Endometrium (tissue), 2 donors: ENCODE measurements at regions not wholly inside any gene's neighbourhood (a gene's known extent, or its start where the extent isn't known, plus 50 kb on each side); places are given as distances from the start of the nearest gene placed in this dataset.

Source experiments
- FAIRE-seq: peaks from 2 replicates; lab custom pipeline; 2012; peaks lifted over from hg19 to GRCh38; lab: Jason Lieb, UNC
- donor health status: control.
- donor health status: control.

- FAIRE-seq: no peak
Observed at GRCh38 chr13:92938486-92939020, 288.1 kb upstream of the GPC6 start.

- no peak for FAIRE-seq
Observed at GRCh38 chr13:92941167-92941566, 285.4 kb upstream of the GPC6 start.

- no peak for FAIRE-seq
Observed at GRCh38 chr13:92947770-92948434, 278.7 kb upstream of the GPC6 start.

GRCh38 chr13:92950771-92951170, 275.8 kb upstream of the GPC6 start:
- no peak for FAIRE-seq

- no peak for FAIRE-seq
Observed at GRCh38 chr13:92951273-92951890, 275.2 kb upstream of the GPC6 start.

- FAIRE-seq: no peak
Observed at GRCh38 chr13:92952161-92952560, 274.4 kb upstream of the GPC6 start.

GRCh38 chr13:92954746-92955145, 271.9 kb upstream of the GPC6 start:
- FAIRE-seq: no peak

- FAIRE-seq: no peak
Observed at GRCh38 chr13:92959790-92960189, 266.8 kb upstream of the GPC6 start.

GRCh38 chr13:92963029-92963428, 263.6 kb upstream of the GPC6 start:
- FAIRE-seq: no peak

GRCh38 chr13:92966341-92966740, 260.3 kb upstream of the GPC6 start:
- FAIRE-seq: no peak

GRCh38 chr13:92966900-92967299, 259.7 kb upstream of the GPC6 start:
- FAIRE-seq: no peak

GRCh38 chr13:92967923-92968322, 258.7 kb upstream of the GPC6 start:
- FAIRE-seq: no peak

GRCh38 chr13:92972751-92973150, 253.9 kb upstream of the GPC6 start:
- FAIRE-seq: no peak

- FAIRE-seq: no peak
Observed at GRCh38 chr13:92974905-92975429, 251.6 kb upstream of the GPC6 start.

GRCh38 chr13:92976657-92977056, 249.9 kb upstream of the GPC6 start:
- FAIRE-seq: no peak

- FAIRE-seq: no peak
Observed at GRCh38 chr13:92984151-92984550, 242.5 kb upstream of the GPC6 start.

GRCh38 chr13:92989301-92989700, 237.3 kb upstream of the GPC6 start:
- FAIRE-seq: no peak

- no peak for FAIRE-seq
Observed at GRCh38 chr13:92991692-92992091, 234.9 kb upstream of the GPC6 start.

GRCh38 chr13:92994056-92994455, 232.6 kb upstream of the GPC6 start:
- FAIRE-seq: no peak

GRCh38 chr13:93001866-93002461, 224.6 kb upstream of the GPC6 start:
- FAIRE-seq: no peak

GRCh38 chr13:93003531-93003930, 223.1 kb upstream of the GPC6 start:
- no peak for FAIRE-seq

- FAIRE-seq: no peak
Observed at GRCh38 chr13:93004919-93005318, 221.7 kb upstream of the GPC6 start.

- no peak for FAIRE-seq
Observed at GRCh38 chr13:93007928-93008327, 218.7 kb upstream of the GPC6 start.
